HG03442 (cell line): ENCODE measurements at regions not wholly inside any gene's neighbourhood (a gene's known extent, or its start where the extent isn't known, plus 50 kb on each side); places are given as distances from the start of the nearest gene placed in this dataset.
"Not testable (repeated sequence)": the region's sequence is repeated elsewhere in the genome, so short reads cannot be mapped to it uniquely, and the experiment has no call there.

Source experiments
- ATAC-seq: cut with Tn5 transposase; IDR thresholded peaks from one replicate; pipeline ENCODE4 v1.9.1; 2021; ENCODE audit warnings: mild to moderate bottlenecking, moderate library complexity; ENCODE audit not compliant: unreplicated experiment

DNA sequence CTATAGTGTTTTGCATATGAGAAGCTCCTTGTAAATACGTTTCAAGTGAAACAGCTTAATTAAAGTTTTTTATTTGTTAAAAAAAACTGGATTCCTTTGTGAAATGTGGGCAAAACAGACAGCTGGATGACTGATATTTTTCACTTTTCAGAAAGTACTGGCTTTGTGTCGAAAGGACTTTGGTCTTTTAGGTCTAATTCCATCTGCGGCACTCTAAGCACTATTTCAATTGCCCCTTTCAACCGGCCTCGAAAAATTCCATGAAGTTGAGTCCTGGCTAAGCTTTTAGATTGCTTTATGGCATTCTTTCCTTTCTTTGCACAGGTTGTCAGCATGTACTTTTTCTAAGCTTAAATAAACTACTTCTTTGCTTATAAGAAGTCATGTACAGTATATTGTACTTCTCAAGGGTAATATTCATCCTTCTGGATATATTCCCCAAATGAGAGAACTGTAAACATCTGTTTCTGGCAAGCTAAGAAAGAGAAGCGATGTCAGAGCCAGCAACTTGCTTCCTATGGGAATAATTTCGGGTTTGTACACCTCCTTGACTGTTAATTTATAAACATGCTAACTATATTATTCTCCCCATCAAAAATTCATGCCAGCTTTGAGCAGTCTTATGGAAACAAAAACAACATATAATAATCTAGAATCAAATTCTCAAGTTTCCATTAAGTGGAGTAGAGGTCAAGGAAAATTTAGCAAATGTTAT lies 611.3 kb downstream of the ETNK1 start:
- no peak for ATAC-seq

DNA sequence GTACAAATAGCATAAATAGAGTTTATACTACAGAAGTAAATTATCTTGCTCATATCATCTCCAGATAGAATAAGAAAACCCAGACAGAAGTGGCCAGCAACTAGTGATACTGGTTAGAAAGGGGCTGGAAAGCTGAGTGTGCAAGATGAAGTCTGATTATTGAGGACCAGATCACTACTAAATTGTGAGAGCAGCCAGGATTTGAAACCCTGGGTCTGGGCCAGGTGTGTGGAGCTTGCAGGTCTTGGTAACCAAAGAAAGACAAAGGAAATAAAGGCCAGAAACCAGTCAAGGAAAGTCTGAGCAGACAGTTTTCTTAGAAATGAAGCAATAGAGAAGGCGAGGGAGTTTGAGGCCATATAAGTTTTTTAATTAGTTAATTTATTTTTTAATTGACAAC lies 611.8 kb downstream of the ETNK1 start:
- ATAC-seq = no peak

DNA sequence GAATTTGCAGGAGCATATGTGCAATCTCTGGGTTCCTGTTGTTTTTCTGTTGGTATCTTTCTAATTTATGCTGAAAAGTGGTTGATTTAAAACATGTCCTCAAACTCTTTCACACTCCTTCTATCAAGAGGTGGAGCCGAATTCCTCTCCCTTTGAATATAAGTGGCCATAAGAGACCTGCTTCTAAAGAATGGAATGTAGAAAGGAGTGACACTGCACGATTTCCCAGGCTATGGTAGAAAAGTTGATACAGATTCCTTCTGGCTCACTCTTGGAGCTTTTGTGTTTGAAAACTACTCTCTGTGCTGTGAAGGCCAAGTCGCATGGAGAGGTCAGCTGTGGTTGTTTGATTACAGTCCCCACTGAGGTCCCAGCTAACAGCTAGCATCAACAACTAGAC lies 613.2 kb downstream of the ETNK1 start:
- ATAC-seq = no peak

DNA sequence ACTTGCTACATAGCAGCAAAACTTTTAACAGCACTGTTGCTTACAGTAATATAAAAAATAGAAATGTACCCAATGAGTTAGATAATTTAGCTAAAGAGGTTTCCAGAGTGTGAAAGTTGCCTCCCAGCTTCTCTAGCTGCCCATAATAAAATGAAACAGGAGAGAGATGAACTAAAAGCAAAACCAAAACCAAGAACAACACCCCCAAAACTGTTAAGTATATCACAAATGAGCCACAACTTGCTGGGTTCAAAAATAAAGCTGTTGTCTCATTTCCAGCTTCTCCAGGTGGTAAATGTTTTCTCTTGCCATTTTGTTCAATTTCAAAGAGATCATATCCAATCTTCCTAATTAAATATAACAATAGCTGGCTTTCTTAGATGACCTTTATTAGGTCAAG lies 614.0 kb downstream of the ETNK1 start:
- ATAC-seq = no peak

DNA sequence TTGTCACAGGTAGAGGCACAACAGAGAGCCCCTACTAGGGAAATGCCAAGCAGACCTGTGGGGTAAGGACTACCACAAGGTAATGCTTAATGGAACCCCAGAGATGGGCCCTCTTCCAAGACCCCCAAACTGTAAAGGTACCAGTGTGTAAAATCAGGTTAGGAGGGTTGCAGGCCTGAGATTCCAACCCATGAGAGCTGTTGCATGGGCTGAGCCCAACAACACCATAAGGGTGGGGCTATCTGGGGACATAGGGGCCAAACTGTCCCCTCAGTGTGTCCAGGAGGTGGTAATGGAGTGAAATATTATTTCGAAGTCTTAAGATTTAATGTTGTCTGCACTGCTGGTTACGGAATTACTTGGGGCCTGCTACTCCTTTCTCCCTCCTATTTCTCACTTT lies 620.2 kb downstream of the ETNK1 start:
- ATAC-seq = no peak

DNA sequence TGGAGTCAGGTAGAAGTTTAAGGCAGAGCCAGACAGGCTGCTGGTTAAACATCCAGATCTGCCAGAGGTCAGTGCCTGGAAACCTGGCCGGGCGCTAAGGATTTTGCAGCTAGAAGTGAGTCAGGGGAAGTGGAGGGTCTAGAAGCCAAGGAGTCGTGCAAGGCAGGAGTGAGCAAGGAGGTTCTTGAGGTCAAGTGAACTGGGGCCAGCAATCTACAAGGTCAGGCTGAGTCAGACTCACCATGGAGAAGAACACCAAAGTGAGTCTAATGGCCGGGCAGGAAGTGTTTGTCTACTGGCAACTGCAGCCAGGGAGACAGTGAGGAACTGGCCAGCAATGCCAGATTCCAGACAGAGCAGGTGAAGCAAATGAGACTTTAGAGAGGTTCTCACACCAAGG lies 628.2 kb downstream of the ETNK1 start:
- no peak for ATAC-seq

DNA sequence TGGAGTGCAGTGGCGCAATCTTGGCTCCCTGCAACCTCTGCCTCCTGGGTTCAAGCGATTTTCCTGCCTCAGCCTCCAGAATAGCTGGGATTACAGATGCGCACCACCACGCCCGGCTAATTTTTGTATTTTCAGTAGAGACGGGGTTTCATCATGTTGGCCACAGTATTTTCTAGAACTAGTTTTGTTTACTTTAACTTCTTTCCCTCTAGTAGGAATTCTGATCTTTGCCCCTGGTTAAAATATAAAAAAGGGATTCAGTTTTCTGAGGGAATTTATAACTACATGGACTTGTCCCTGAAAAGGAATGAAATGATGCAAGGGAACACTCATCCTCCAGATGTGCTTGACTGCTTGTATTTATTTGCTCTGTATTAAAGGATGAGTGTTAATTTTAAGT lies 628.9 kb downstream of the ETNK1 start:
- ATAC-seq = not testable (repeated sequence)

DNA sequence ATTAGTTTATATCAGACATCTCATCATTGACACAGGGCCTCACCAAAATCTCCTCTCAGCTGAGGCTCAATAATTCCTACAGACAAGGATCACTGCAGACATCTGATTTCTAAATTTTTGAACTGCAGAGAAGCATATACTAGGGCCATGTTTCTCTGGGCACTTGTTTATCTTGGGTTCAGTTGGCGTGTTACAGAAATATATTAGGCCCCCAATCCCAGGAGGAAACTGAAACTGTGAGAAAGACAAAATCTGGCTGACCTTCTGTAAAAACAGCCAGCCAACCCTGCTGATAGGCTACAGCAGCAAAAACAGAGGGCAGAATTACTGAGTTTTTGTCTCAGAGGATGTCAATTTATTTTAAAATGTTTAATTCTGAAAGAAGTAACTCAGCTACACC lies 634.6 kb downstream of the ETNK1 start:
- no peak for ATAC-seq

DNA sequence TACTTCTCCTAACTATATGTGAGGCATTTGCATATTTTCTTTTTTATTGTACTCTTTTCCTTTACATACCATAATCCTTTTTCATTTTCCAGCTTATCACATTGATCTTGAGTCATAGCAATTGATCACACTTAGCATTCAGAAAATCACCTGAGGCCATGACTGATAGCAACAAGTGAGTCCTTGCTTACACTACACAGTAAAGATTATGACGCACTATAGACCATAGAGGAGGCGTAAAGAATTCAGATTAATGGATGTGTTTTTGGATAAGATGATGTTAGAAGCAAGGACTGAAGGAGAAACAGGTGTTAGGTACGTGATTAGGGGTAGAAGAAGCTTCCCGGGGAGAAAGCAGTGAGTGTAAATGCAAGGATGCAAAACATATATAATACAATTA lies 637.7 kb downstream of the ETNK1 start:
- ATAC-seq = no peak

DNA sequence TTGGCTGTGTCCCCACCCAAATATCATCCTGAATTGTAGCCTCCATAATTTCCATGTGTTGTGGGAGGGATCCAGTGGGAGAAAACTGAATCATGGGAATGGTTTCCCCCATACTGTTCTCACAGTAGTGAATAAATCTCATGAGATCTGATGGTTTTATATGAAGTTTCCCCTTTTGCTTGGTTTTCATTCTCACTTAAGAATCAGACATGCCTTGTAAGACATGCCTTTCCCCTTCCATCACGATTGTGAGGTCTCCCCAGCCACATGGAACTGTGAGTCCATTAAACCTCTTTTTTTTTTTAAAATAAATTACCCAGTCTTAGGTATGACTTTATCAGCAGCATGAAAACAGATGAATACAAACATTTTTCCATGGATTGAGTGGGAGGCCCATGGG lies 652.9 kb downstream of the ETNK1 start:
- no peak for ATAC-seq

DNA sequence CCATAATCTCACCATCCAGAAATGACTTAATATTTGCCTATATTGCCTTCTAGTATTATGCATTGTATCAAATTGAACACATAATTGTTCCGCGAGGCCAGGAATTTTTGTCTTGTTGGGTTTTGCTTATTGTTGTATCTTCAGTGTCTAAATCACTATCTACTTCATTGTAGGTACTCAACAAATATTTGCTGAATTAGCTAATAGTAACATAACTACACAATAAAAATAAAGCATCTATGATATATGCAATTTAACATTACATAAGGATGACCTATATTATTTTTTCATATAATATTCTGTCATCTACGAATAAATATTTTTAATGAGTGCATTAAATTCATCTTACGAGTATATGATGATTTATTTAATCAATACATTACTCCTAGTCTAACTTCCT lies 656.3 kb downstream of the ETNK1 start:
- ATAC-seq = no peak

DNA sequence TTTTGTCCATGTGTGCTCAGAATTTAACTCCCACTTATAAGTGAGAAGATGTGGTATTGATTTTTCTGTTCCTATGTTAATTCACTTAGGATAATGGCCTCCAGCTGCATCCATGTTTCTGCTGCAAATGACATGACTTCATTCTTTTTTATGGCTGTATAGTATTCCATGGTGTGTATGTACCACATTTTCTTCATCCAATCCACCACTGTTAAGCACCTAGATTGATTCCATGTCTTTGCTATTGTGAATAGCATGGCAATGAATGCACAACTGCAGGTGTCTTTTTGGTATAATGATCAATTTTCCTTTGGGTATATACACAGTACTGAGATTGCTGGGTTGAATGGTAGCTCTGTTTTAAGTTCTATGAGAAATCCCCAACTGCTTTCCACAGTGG lies 657.7 kb downstream of the ETNK1 start:
- no peak for ATAC-seq

DNA sequence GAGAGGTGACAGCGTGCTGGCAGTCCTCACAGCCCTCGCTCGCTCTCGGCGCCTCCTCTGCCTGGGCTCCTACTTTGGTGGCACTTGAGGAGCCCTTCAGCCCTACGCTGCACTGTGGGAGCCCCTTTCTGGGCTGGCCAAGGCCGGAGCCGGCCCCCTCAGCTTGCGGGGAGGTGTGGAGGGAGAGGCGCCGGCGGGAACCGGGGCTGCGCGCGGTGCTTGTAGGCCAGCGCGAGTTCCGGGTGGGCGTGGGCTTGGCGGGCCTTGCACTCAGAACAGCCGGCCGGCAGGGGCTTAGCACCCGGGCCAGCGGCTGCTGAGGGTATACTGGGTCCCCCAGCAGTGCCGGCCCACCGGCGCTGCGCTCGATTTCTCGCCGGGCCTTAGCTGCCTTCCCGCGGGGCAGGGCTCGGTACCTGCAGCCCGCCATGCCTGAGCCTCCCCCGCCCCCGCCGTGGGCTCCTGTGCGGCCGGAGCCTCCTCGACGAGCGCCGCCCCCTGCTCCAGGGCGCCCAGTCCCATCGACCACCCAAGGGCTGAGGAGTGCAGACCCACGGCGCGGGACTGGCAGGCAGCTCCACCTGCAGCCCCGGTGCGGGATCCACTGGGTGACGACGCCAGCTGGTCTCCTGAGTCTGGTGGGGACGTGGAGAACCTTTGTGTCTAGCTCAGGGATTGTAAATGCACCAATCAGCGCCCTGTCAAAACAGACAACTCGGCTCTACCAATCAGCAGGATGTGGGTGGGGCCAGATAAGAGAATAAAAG lies 661.0 kb downstream of the ETNK1 start:
- ATAC-seq = not testable (repeated sequence)

DNA sequence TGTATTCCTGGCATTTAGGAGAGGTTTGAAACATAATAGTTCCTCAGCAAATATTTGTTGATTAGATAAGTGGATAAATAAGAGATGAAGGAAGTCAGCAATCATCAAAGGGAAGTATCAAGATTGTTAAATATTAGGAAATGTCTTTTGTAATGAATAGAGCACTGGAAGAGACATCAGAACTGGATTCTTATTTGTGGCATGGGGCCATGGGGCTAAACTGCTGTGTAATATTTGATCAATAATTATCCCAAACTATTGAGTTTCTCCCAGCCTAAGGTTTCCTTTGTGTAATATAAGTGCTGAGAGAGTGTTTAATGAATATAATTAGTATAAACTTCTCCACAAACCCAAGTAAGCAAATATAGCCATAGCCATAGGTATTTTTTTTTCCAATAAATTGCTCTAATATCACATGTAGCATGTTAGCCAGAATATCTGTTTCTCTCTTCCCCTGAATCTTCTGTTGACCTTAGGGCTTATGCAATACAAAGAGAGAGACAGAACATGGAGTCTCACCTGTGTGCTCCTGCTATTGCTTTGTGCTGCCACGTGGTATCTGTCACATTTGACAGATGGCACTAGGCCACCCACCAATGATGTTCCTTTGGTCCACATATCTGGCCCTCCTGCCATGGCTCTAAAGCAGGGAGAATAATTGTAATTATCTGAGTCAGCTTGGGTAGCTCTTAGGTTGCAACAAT lies 658.7 kb downstream of the SOX5 start:
- ATAC-seq = no peak

DNA sequence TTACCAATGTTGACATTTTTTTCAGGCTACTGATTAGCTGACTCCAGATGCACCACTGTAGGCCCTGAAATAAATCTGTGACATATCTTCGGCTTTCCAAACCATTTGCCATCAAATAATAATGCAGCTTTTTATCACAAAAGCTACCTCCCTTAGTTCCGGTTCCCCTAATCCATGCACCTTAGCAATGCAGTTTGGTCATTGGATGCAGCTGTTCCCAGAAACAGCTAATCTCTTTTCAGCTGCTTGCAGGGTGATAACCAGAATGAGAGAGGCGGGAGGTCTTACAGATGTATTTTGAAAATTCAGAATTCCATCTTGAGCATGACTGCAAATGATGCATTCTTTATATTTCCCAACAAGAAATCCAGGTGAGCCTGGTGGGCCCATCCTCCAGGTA lies 646.2 kb downstream of the SOX5 start:
- ATAC-seq = no peak

DNA sequence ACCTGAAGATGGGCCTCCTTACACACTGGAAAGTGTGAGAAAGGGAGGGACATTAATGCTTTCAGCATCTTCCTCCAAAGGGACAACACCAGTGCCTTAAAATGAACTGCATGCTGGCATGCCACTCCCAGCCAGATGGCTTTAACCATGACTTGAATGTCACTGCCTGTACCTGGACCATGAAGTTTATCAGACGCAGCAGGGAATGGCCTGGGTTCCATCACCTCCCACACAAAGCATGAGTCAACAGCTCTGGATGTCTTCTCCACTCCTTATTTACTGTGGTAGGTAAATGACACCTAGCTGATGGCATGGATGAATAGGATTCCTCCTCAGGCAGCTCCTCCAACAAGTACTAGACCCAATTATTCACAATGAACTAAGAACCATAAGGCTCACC lies 645.6 kb downstream of the SOX5 start:
- ATAC-seq = no peak

DNA sequence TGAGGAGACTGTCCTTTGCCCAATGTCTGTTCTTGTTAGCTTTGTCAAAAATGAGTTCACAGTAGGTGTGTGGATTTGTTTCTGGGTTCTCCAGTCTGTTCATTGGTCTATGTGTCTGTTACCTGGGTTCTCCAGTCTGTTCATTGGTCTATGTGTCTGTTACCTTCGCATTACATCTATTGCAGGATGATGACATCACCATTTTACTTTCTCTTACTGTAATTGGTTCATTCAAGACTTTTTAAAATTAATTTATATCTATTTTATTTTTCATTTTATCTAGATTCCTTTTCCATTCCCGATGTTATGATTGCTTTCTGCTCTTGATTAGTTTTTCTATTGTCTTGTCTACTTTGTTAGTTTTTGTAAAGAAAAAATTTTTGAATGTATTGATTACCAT lies 615.5 kb downstream of the SOX5 start:
- no peak for ATAC-seq

DNA sequence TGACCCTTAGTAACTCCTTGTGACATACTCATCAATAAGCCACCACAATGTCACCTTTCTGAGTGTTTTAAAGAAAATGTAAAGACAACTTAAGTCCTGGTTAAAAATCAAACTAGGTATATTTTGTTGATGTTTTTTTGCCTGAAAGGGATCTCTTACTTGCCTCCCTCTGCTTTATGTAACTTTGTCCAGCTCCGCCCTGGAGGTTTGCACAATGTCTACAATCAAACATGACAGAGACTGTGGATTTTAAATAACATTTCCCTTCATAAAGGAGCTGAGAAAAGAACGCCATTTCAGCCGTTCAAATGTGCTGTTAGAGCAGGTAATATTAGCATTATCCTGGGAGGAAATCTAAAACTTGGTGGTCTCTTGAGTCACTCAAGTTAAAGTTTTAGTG lies 613.9 kb downstream of the SOX5 start:
- ATAC-seq = no peak

DNA sequence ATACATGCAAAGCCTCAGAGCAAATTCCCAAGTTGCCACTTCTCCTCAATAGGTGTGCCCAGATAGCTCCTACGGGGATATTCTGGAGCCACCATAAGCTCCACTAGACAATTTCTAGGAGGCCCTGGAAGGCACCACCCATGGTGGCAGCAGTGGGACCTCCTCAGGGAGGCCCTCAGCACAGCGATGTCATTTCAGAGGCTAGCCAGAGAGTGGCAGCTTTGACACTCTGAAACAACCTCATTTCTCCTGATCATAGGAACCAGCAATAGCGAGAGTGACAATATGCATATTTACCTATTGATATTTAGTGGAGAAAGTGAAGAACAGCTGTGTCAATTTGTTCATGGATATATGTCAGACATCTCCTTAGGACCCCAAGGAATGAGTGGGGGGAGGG lies 612.3 kb downstream of the SOX5 start:
- no peak for ATAC-seq

DNA sequence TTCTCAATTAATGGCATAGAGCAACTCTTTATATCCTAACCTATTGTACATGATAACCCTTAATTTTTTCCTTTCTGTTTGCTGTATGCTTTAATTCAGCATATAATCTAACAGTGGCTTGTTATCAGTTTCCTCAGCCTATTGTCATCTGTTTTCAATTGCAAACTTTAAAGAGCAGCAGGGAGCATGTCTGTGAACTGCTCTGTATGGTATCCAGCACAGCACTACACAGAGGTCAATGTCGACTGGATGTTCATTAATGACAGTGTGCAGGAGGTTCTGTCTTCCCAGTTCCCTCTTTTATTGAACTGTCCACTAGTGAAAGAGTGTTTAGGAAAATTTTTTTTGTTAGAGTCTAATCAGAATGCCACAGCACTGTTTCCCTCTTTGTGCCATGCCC lies 609.1 kb downstream of the SOX5 start:
- ATAC-seq = no peak

DNA sequence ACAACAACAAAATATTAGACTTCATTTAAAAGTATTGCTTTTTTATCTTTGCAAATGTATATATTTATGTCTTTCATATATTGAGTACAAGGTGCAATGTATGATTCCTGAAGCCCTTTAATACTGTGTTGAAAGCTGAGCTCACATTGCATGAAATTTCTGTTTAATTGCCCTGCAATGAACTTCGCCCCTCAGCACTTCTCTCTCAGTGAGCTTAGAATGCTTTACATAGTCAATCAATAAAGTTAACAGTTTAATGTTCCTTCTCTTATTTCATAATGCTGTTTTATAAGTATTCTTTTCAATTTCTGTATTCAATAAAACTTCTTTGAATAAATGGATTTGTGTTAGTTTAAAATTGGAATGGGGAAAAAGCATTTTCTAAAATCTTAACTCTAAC lies 607.1 kb downstream of the SOX5 start:
- no peak for ATAC-seq

DNA sequence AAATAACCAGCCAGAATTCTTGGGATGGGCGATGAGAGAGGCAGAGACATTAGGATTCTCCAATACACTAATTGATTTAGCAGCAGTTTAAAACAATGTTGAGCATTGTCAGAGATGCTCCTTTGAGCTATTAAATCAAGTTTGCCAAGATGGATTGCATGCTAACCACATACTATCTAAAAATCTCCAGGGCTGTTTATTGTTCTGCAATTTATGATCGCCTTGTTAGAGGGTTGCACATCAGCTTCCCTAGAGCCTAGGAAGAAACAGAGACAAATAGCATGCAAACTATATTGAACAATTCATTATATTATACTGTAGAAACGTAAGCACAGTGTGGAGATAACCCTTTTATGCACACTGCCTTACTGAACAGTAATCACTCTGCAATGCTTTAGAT lies 599.9 kb downstream of the SOX5 start:
- no peak for ATAC-seq
